Activated CD4-positive, alpha-beta T cell treated with anti-CD3 and anti-CD28 coated beads, Interleukin-2, amount 10 ng/mL, durations not matched to agents 7 days and 5 days (primary cell): ENCODE measurements at regions not wholly inside any gene's neighbourhood (a gene's known extent, or its start where the extent isn't known, plus 50 kb on each side); places are given as distances from the start of the nearest gene placed in this dataset.

ENCODE experiments used
- CTCF ChIA-PET: fragments of 350-600 bp; sonication (Branson Sonifier 250); formaldehyde crosslinking; loops from one replicate; lab custom pipeline; 2021; ENCODE audit warnings: antibody characterized with exemption; lab: Charles Lee
- POLR2A ChIA-PET: fragments of 350-600 bp; sonication (Branson Sonifier 250); formaldehyde crosslinking; loops from one replicate; lab custom pipeline; 2021; ENCODE audit warnings: antibody characterized with exemption; lab: Charles Lee
- DNase-seq: peaks from one replicate; pipeline ENCODE4 v3.0.0-alpha.2; 2020
- H3K27ac Mint-ChIP-seq: one replicate; pipeline ENCODE4 v1.8.0; 2021; ENCODE audit warnings: mild to moderate bottlenecking, moderate library complexity, mixed read lengths
- H3K27me3 Mint-ChIP-seq: one replicate; pipeline ENCODE4 v1.8.0; 2021; ENCODE audit warnings: mixed read lengths
- H3K36me3 Mint-ChIP-seq: one replicate; pipeline ENCODE4 v1.8.0; 2021; ENCODE audit warnings: low read depth, mixed read lengths
- H3K4me1 Mint-ChIP-seq: one replicate; pipeline ENCODE4 v1.8.0; 2021; ENCODE audit warnings: mixed read lengths
- H3K4me3 Mint-ChIP-seq: one replicate; pipeline ENCODE4 v1.8.0; 2021; ENCODE audit warnings: mild to moderate bottlenecking, moderate library complexity, mixed read lengths
- H3K9me3 Mint-ChIP-seq: one replicate; pipeline ENCODE4 v1.8.0; 2021; ENCODE audit warnings: mixed read lengths

DNA sequence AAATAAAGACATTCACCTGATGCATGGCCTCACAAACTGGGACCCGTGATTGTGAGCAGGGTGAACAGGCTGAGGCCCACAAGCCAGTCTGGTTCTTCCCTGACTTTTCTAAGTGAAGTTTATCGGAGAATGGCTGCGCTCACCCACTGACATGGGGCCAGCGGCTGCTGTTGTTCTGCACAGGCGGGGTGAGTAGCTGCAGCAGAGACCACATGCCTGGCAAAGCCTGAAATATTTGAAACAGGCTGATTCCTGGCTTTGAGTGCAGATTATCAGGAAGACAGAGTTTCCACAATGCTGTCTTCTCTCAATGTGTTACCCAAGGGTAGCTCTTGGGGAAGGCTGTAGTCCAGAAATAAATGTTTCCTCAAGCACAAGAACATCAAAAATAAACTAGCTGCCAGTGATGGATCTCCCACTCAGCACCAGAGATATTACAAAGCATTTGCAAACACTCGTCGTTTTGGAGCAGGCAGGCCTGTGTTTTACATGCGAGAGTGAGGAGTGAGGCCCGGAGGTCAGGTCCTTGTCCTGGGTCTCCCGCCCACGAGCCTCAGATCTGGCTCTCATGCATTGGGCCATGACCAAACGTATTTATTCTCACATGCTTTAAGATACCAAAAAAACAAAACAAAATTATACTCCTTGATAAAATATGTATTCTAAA is 647.1 kb downstream of the GALR1 start:
- DNase-seq, result no peak
- Mint-ChIP-seq H3K27ac (no peak overlapping the region), H3K9me3 (no peaks in the 10 kb centered on the region), H3K4me3 (no peak overlapping the region), H3K27me3 (peaks cover 17% of the 10 kb centered on the region), H3K36me3 (no peaks in the 10 kb centered on the region), H3K4me1 (peaks cover 3% of the 10 kb centered on the region)
- POLR2A ChIA-PET, result no interaction called here
- CTCF ChIA-PET, result no interaction called here

- Mint-ChIP-seq H3K4me3 (no peak overlapping the region), H3K9me3 (no peaks in the 10 kb centered on the region), H3K36me3 (no peaks in the 10 kb centered on the region), H3K4me1 (peaks cover 3% of the 10 kb centered on the region), H3K27me3 (peaks cover 14% of the 10 kb centered on the region), H3K27ac (no peak overlapping the region)
- POLR2A ChIA-PET, result no interaction called here
- DNase-seq, result no peak
- CTCF ChIA-PET, result no interaction called here
Measured at GRCh38 chr18:77897606-77898005, 648.0 kb downstream of the GALR1 start.

DNA sequence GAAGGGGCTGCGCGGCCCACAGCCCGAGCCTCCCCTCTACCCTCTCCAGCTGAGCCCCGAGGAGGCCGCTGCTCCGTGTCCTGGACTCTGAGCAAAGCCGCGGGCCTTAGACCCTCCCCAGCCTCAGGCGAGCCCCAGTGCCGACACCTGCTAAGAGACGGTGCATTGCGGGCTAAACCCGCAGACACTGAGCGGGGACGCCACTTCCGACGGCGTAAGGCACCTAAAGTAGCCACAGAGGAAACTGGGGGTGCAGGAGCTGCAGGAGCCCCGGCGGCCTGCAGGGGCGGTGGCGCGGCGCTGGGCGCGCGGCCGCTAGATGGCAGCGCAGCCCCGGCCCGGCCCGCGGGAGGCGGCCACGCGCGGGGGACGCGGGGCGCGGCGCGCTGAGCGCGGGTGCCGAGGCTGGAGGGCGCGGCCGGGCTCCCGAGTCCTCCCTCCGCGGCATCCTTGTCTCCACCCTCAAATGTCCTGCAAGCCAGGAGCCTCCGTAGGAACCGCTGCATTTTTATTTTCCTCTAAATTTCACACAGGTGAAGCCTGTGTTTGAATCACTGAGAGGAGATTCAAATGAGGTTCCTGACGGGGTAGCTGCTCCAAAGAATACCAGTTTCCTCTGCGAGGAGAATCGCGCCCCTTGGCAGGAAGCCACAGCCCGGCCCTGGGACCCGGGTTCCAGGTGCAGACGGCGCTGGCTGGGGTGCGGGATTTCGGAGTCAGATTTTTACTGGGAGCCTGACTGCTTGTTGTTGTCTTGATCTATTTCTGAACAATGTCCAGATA is 650.5 kb downstream of the GALR1 start:
- peak overlapping the region; percentile 13 for H3K4me3 Mint-ChIP-seq

DNA sequence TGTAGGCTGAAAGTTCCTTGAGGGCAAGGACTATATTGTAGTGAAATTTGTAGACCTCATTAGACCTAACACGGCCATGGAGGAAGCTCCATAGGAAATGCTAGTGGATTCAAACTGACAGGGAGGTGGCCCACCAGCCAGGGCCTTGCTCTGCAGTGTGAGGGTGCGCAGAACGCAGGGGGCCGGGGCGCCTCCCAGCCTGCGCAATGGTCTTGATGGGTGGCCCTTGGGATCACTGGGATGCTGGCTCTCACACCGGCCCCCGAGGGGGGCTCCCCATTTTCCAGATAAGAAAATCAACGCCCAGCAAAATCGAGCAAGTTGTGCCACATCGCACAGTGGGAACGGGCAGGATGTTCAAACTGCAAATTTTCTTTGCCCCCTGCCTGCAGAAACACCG is 655.4 kb downstream of the GALR1 start:
- no peaks in the 10 kb centered on the region for H3K9me3 Mint-ChIP-seq
- H3K36me3 Mint-ChIP-seq, result no peaks in the 10 kb centered on the region
- no peak for DNase-seq
- CTCF ChIA-PET, result no interaction called here
- no peaks in the 10 kb centered on the region for H3K27me3 Mint-ChIP-seq
- POLR2A ChIA-PET, result no interaction called here
- H3K4me1 Mint-ChIP-seq, result no peaks in the 10 kb centered on the region
- no peak overlapping the region for H3K27ac Mint-ChIP-seq
- no peak overlapping the region for H3K4me3 Mint-ChIP-seq

More for the DNA sequence above, 650.5 kb downstream of the GALR1 start:
- H3K4me1 Mint-ChIP-seq, result peaks cover 3% of the 10 kb centered on the region
- no peaks in the 10 kb centered on the region for H3K9me3 Mint-ChIP-seq
- CTCF ChIA-PET, result no interaction called here
- H3K27ac Mint-ChIP-seq, result no peak overlapping the region
- peaks cover 11% of the 10 kb centered on the region for H3K27me3 Mint-ChIP-seq
- POLR2A ChIA-PET, result no interaction called here
- no peaks in the 10 kb centered on the region for H3K36me3 Mint-ChIP-seq
- peak; percentile 64 for DNase-seq

DNA sequence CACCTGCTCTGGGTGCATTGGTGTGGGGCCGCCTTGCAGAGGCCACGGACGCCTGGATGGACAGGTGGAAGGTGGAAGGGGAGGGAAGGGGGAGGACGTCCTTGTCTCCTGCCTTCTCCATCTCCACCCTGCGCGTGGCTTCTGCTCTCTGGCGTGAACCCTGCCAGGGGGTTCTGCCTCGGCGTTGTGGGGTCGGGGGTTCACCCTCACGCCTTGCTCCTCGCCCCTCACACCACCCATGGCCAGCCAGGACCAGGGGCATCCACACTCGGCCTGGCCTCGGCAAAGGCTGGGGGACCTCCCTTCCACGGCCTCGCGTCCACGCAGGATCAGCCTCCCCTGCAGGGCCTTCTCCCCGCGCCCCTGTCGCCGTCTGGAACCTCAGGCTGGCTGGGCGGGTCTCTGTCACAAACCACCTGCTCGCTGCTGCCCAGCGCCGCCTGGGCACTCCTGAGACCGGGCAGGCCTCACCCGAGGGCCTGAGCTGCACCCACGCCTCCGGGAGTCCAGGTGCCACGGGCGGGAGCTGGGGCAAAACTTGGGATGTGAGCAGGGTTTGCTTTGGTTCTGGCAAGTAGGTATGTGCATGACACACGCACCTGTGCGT is 655.9 kb downstream of the GALR1 start:
- no peaks in the 10 kb centered on the region for H3K27me3 Mint-ChIP-seq
- ChIA-PET CTCF (no interaction called here), POLR2A (no interaction called here)
- no peak for DNase-seq
- H3K27ac Mint-ChIP-seq, result no peak overlapping the region
- no peaks in the 10 kb centered on the region for H3K36me3 Mint-ChIP-seq
- no peak overlapping the region for H3K4me3 Mint-ChIP-seq
- no peaks in the 10 kb centered on the region for H3K9me3 Mint-ChIP-seq
- no peaks in the 10 kb centered on the region for H3K4me1 Mint-ChIP-seq

DNA sequence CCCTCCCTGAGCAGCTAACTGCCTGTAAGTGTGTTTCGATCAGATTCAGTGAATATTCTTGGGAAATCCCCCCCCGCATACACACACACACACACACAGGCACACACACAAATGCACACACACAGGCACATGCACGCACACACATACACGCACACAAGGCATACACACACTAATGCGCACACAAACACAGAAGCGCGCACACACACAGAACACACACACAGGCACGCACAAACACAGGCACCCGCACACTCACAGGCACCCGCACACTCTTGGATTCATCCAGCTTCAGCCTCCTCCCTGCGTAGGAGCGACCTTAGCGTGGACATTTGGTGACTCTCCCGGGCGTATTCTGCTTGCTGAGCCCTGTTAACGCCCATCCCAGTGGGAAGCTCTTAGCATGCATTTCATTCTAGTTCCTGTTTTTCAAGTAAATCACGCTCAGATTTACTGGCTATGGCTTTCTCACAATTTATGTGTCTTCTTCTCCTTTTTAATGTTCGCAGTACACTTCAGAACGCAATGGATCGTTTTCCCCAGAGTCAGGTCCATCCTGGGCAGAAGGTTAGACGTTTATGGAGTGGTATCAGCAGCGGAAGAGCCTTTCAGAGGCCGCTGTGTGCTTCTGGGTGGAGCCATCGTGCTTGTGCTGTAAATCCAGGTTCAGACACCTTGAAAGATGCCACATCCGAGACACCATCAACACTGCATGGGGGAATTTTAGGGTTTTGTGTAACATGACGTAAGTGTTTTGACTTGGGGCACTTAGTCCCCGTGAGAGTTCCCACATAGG is 656.6 kb downstream of the GALR1 start:
- Mint-ChIP-seq H3K9me3 (no peaks in the 10 kb centered on the region), H3K27me3 (no peaks in the 10 kb centered on the region), H3K4me1 (no peaks in the 10 kb centered on the region), H3K4me3 (no peak overlapping the region), H3K36me3 (no peaks in the 10 kb centered on the region), H3K27ac (no peak overlapping the region)
- DNase-seq, result no peak
- CTCF ChIA-PET, result no interaction called here
- POLR2A ChIA-PET, result no interaction called here

DNA sequence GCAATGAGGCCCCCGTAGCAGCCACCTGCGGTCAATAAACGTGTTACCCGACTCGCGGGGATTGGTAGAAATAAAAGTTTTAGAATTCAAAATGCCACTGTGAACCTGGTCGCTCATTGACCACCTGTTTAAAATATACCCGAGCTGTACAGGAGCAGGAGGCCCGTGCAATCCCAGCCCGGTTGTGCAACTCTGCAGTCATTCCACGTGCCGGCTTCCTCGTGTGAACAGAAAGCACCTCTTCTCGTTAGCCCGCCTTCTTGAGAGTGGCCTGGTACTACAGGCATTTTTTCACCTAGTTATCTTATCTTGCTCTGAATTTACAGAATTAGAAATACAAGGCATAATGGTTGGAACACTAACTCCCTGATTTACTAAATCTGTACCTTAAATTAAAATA is 660.7 kb downstream of the GALR1 start:
- no peaks in the 10 kb centered on the region for H3K36me3 Mint-ChIP-seq
- CTCF ChIA-PET, result no interaction called here
- H3K4me1 Mint-ChIP-seq, result no peaks in the 10 kb centered on the region

DNA sequence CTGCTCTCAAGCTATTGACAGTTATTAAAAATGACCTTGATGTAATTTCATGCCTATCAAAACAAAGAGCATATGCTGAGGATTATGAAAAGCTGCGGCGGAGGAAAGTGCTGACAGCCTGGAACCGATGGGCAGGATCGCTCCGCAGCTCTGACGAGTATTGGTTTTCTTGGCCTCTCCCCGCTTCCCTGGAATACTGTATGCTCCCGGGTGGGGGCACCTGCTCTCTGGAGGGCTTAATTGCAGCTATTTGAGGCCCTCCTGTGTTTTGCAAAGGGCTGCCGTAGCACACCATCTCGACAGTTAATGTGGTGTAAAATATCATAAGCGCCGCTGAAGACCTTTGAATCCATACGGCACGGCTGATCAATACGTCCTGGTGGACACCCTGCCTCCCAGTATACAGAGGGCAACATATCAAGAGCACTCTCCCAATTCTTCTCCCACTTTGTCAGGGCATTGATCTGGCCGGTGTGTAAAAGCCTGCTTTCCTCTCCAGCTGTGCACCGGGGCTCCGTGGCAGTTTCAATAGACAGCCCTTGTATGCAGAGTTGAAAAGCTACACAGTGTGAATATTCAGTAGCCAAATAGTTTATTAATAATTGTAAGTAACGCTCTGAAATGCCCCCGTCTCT is 662.4 kb downstream of the GALR1 start:
- Mint-ChIP-seq H3K4me3 (no peak overlapping the region), H3K36me3 (no peaks in the 10 kb centered on the region), H3K9me3 (no peaks in the 10 kb centered on the region), H3K27ac (no peak overlapping the region), H3K27me3 (no peaks in the 10 kb centered on the region), H3K4me1 (no peaks in the 10 kb centered on the region)
- CTCF ChIA-PET, result no interaction called here
- POLR2A ChIA-PET, result no interaction called here
- DNase-seq, result no peak

More for the DNA sequence above, 660.7 kb downstream of the GALR1 start:
- no peak for DNase-seq
- Mint-ChIP-seq H3K4me3 (no peak overlapping the region), H3K9me3 (no peaks in the 10 kb centered on the region), H3K27ac (no peak overlapping the region), H3K27me3 (no peaks in the 10 kb centered on the region)
- POLR2A ChIA-PET, result no interaction called here

DNA sequence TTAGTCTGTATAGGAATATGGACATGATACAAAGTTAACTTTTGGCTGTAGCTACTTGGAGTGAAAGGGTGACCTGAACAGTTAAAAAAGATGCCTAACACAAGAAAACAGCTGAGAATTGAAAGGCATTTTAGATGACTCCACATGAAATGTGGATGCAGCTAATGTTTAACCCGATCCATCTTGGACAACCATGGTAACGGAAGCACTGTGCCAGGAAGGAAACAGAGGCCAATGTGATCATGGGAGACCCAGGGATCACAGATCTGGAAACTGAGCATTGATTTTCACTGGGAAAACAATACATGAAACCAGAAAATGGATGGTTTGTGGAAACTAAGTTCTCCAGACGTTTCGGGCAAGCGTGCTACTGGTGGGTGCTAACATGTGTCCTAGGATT is 669.1 kb downstream of the GALR1 start:
- no peaks in the 10 kb centered on the region for H3K36me3 Mint-ChIP-seq
- no peaks in the 10 kb centered on the region for H3K4me1 Mint-ChIP-seq
- H3K4me3 Mint-ChIP-seq, result no peak overlapping the region
- ChIA-PET CTCF (no interaction called here), POLR2A (no interaction called here)
- no peaks in the 10 kb centered on the region for H3K27me3 Mint-ChIP-seq
- no peaks in the 10 kb centered on the region for H3K9me3 Mint-ChIP-seq
- no peak for DNase-seq
- H3K27ac Mint-ChIP-seq, result no peak overlapping the region

DNA sequence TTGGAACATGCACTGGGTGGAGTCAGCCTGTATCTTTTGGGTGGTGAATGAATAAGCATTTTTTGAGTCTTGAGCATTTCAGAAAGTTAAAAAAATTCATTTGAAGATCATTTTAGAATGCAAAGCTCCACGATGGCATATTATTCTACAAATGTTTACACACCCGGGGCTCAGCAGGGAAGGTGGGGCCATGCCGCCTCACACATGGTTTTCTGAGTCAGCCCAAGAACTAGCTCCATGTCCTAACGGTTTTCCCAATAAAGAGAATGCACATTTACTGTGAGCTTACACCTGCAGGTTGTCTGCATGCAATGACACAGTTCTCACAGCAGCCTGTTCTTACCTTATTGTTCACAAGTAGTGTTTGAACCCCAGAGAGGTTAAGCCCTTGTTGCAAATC is 670.3 kb downstream of the GALR1 start:
- H3K4me3 Mint-ChIP-seq, result no peak overlapping the region
- POLR2A ChIA-PET, result no interaction called here
- CTCF ChIA-PET, result no interaction called here
- H3K27me3 Mint-ChIP-seq, result no peaks in the 10 kb centered on the region
- H3K4me1 Mint-ChIP-seq, result no peaks in the 10 kb centered on the region
- H3K9me3 Mint-ChIP-seq, result no peaks in the 10 kb centered on the region
- H3K36me3 Mint-ChIP-seq, result no peaks in the 10 kb centered on the region
- DNase-seq, result no peak
- no peak overlapping the region for H3K27ac Mint-ChIP-seq

DNA sequence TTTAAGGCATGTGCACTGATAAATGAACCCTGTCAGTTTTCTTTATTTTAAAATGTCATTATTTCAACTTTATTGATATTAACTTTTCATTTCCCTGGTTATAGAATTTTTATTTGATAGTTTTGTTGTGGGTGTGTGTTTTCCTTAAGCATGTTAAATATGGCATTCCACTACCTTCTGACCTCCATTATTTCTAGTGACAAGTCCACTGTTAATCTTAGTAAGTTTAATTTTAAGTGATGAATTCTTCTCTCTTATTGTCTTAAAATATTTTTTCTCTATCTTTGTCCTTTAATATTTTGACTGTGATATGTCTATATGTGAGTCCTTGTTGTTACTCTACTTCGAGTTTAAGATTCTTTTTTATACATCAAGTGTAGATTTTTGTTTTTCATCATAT is 685.7 kb downstream of the GALR1 start:
- H3K27me3 Mint-ChIP-seq, result no peaks in the 10 kb centered on the region
- no peaks in the 10 kb centered on the region for H3K9me3 Mint-ChIP-seq
- no peak for DNase-seq
- no peaks in the 10 kb centered on the region for H3K4me1 Mint-ChIP-seq
- ChIA-PET POLR2A (no interaction called here), CTCF (no interaction called here)
- H3K36me3 Mint-ChIP-seq, result no peaks in the 10 kb centered on the region
- H3K4me3 Mint-ChIP-seq, result no peak overlapping the region
- H3K27ac Mint-ChIP-seq, result no peak overlapping the region

DNA sequence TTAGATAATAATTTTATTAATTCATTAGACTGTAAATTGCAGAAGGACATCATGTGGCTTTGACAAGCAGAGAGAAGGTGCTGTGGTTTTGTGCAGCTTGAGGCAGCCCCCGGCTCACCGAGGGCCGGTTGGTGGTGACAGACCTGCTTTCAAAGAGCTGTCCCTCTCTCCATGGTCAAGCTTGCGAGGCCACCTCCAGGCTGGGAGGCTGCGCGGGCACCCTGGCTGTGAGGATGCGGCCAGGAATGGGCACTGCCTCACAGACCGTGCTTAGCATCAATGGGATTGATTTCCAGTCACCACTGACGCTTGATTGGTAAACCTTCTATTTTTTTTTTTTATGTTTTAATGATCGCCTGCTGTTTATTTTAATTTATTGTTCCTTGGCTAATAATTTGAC is 690.9 kb downstream of the GALR1 start:
- H3K4me3 Mint-ChIP-seq, result no peak overlapping the region
- H3K27me3 Mint-ChIP-seq, result peaks cover 2% of the 10 kb centered on the region
- ChIA-PET CTCF (no interaction called here), POLR2A (no interaction called here)
- H3K36me3 Mint-ChIP-seq, result no peaks in the 10 kb centered on the region
- H3K4me1 Mint-ChIP-seq, result no peaks in the 10 kb centered on the region
- no peak overlapping the region for H3K27ac Mint-ChIP-seq
- DNase-seq, result no peak
- H3K9me3 Mint-ChIP-seq, result no peaks in the 10 kb centered on the region
